ENCODE measurements at regions not wholly inside any gene's neighbourhood (a gene's known extent, or its start where the extent isn't known, plus 50 kb on each side); places are given as distances from the start of the nearest gene placed in this dataset.

DNA sequence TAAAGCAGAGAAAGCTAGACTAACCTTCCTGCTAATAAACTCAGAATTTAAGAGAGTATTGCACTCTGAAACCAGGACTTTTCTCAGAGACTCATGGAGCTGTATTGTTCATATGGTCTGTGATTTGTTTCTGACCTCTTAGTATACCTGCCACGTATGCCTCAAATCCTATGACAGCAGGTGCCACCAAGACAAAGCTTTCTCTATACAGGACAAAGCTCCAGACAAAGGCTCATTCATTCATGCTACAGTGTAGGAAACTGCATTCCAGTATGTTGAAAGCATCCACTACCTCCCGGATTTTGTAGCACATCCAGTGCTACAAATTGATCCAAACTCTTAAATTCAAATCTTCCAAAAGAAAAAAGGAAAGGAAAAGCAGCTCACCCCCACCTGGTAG, 178.3 kb downstream of the CHIC2 start:
- TF ChIP-seq, protein P1, sequence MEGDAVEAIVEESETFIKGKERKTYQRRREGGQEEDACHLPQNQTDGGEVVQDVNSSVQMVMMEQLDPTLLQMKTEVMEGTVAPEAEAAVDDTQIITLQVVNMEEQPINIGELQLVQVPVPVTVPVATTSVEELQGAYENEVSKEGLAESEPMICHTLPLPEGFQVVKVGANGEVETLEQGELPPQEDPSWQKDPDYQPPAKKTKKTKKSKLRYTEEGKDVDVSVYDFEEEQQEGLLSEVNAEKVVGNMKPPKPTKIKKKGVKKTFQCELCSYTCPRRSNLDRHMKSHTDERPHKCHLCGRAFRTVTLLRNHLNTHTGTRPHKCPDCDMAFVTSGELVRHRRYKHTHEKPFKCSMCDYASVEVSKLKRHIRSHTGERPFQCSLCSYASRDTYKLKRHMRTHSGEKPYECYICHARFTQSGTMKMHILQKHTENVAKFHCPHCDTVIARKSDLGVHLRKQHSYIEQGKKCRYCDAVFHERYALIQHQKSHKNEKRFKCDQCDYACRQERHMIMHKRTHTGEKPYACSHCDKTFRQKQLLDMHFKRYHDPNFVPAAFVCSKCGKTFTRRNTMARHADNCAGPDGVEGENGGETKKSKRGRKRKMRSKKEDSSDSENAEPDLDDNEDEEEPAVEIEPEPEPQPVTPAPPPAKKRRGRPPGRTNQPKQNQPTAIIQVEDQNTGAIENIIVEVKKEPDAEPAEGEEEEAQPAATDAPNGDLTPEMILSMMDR (IDR thresholded peaks at IDR 0.05): no peak
- TF ChIP-seq POLR2A (IDR thresholded peaks at IDR 0.05): no peak

All from tibial nerve (tissue), 3 donors.